GM12878 (cell line): ENCODE measurements at regions not wholly inside any gene's neighbourhood (a gene's known extent, or its start where the extent isn't known, plus 50 kb on each side); places are given as distances from the start of the nearest gene placed in this dataset.

Experiments
- ATAC-seq: fragments of 200-7000 bp; cut with Tn5 transposase; 3 replicates; pipeline ENCODE4 v1.9.1; 2020; ENCODE audit warnings: mild to moderate bottlenecking, moderate library complexity
- BruUV-seq: library from RNA; stranded (reverse); fragments of 400-500 nt; replicated peaks from 2 replicates; lab custom pipeline; 2021; lab: Mats Ljungman, UMichigan
- CTCF ChIA-PET: fragments of 300-600 bp; sonication (Branson Sonifier 250); formaldehyde crosslinking; extraction: SDS; loops from one replicate; lab custom pipeline; 2021; ENCODE audit warnings: inconsistent platforms; lab: Yijun Ruan, JAX
- POLR2A ChIA-PET: fragments of 350-600 bp; formaldehyde crosslinking; extraction: SDS; loops from one replicate; lab custom pipeline; 2021; ENCODE audit warnings: inconsistent platforms; lab: Charles Lee
- RAD21 ChIA-PET: fragments of 300-600 bp; sonication (Branson Sonifier 250); formaldehyde crosslinking; loops from one replicate; lab custom pipeline; 2023; ENCODE audit warnings: antibody characterized with exemption; ENCODE audit not compliant: unreplicated experiment; lab: Charles Lee
- SMC1A ChIA-PET: fragments of 300-600 bp; sonication (Branson Sonifier 250); formaldehyde crosslinking; loops from one replicate; lab custom pipeline; 2023; ENCODE audit not compliant: unreplicated experiment, uncharacterized antibody; lab: Charles Lee
- DNase-seq: peaks from one replicate; pipeline ENCODE4 v3.0.0-alpha.2; 2011; ENCODE audit warnings: low read depth, low spot score
- FAIRE-seq: peaks from 3 replicates; lab custom pipeline; 2011; peaks lifted over from hg19 to GRCh38; lab: Jason Lieb, UNC
- H2AFZ ChIP-seq: 2 replicates; pipeline ENCODE4 v1.6.0; 2011; ENCODE audit warnings: low read depth, low read length, control low read depth; ENCODE audit not compliant: control insufficient read depth
- H3K27ac ChIP-seq: 2 replicates; pipeline ENCODE4 v1.5.1; 2011; ENCODE audit warnings: control low read depth; ENCODE audit not compliant: control insufficient read depth, insufficient read depth
- H3K27me3 ChIP-seq, 2 experiments: replicated peaks in 1 of 2; 2 replicates each; pipeline versions ENCODE4 v1.6.0 to v1.6.1; 2011; ENCODE audit warnings: low read length in 1 of 2; ENCODE audit not compliant: control insufficient read depth in 2 of 2, insufficient read depth in 2 of 2
- H3K36me3 ChIP-seq, 2 experiments: 2 replicates each; pipeline ENCODE4 v1.5.1; 2011; ENCODE audit warnings: low read length in 1 of 2; ENCODE audit not compliant: control insufficient read depth in 2 of 2, insufficient read depth in 2 of 2
- H3K4me1 ChIP-seq: 2 replicates; pipeline ENCODE4 v1.6.1; 2011; ENCODE audit warnings: mild to moderate bottlenecking, low read length, moderate library complexity, mixed read lengths; ENCODE audit not compliant: control insufficient read depth, insufficient read depth
- H3K4me2 ChIP-seq: 2 replicates; pipeline ENCODE4 v1.6.0; 2011; ENCODE audit warnings: control low read depth; ENCODE audit not compliant: control insufficient read depth, insufficient read depth
- H3K4me3 ChIP-seq: fragments of 200-600 bp; sonication (generic); 2 replicates; pipeline ENCODE4 v1.5.1; 2016
- H3K79me2 ChIP-seq: 2 replicates; pipeline ENCODE4 v1.6.0; 2011; ENCODE audit warnings: low read length; ENCODE audit not compliant: control insufficient read depth, insufficient read depth
- H3K9ac ChIP-seq: 2 replicates; pipeline ENCODE4 v1.8.0; 2011; ENCODE audit warnings: low read length, control low read depth, mixed read lengths; ENCODE audit not compliant: control insufficient read depth, insufficient read depth
- H3K9me3 ChIP-seq: replicated peaks from 3 replicates; pipeline ENCODE4 v1.5.1; 2011; ENCODE audit warnings: mild to moderate bottlenecking, low read length; ENCODE audit not compliant: control insufficient read depth, insufficient read depth
- H4K20me1 ChIP-seq: 2 replicates; pipeline ENCODE4 v1.6.0; 2011; ENCODE audit not compliant: control insufficient read depth, insufficient read depth
- FOXM1 ChIP-seq: IDR thresholded peaks from 2 replicates; pipeline ENCODE4 v1.6.1; 2012; ENCODE audit warnings: low read depth, mild to moderate bottlenecking, inconsistent platforms, low read length, moderate library complexity
- HSF1 ChIP-seq: fragments of 150-350 bp; IDR thresholded peaks from 2 replicates; pipeline ENCODE4 v1.6.1; 2014; ENCODE audit warnings: mild to moderate bottlenecking, low read depth, low read length
- IRF5 ChIP-seq: fragments of 450-650 bp; IDR thresholded peaks from 2 replicates; pipeline ENCODE4 v1.6.1; 2017; ENCODE audit warnings: borderline replicate concordance
- KLF5 ChIP-seq: fragments of 450-650 bp; IDR thresholded peaks from 2 replicates; pipeline ENCODE4 v1.6.1; 2014; ENCODE audit warnings: mild to moderate bottlenecking; ENCODE audit not compliant: partially characterized antibody
- MYB ChIP-seq: fragments of 150-350 bp; IDR thresholded peaks from 2 replicates; pipeline ENCODE4 v1.6.1; 2014; ENCODE audit warnings: mild to moderate bottlenecking, low read depth, low read length, borderline replicate concordance
- PKNOX1 ChIP-seq: fragments of 450-650 bp; IDR thresholded peaks from 2 replicates; pipeline ENCODE4 v1.6.1; 2016; ENCODE audit warnings: mild to moderate bottlenecking
- SIN3A ChIP-seq: IDR thresholded peaks from 2 replicates; pipeline ENCODE4 v1.6.1; 2012; ENCODE audit warnings: low read depth, low read length, improper control_type of control experiment
- SREBF2 ChIP-seq: IDR thresholded peaks from 2 replicates; pipeline ENCODE4 v1.6.1; 2012; ENCODE audit warnings: mild to moderate bottlenecking, low read length
- YBX1 ChIP-seq: fragments of 450-650 bp; IDR thresholded peaks from 2 replicates; pipeline ENCODE4 v1.6.1; 2016; ENCODE audit warnings: antibody characterized with exemption
- YY1 ChIP-seq: IDR thresholded peaks from 2 replicates; pipeline ENCODE4 v1.6.1; 2011; ENCODE audit warnings: low read depth, mild to moderate bottlenecking, low read length
- ZNF687 ChIP-seq: fragments of 450-650 bp; IDR thresholded peaks from 2 replicates; pipeline ENCODE4 v1.6.1; 2017; ENCODE audit warnings: mild to moderate bottlenecking, moderate library complexity
- WGBS: methylation state at CpG from one replicate; pipeline ENCODE4 v1.1.6; 2016; ENCODE audit warnings: low lambda C conversion rate; ENCODE audit not compliant: insufficient replicate concordance, insufficient coverage; ENCODE audit errors: missing lambda C conversion rate; 5-methylcytosine and 5-hydroxymethylcytosine counted together
- in situ Hi-C: fragments of 300-500 bp; cut with MboI; formaldehyde crosslinking; loops from 9 replicates; pipeline ENCODE4 v1.14.3; 2018; ENCODE audit warnings: mixed read lengths
- intact Hi-C: fragments of 100-400 bp; cut with micrococcal nuclease; formaldehyde crosslinking; loops from one replicate; pipeline ENCODE4 v1.14.2; 2022; ENCODE audit not compliant: unreplicated experiment

GRCh38 chr9:129278391-129279237 is 100.6 kb upstream of the IER5L start:
- ATAC-seq (no peak), DNase-seq (no peak), FAIRE-seq (no peak)
- Histone ChIP-seq H4K20me1 (no peaks in the 10 kb centered on the region), H3K27ac (no peak overlapping the region), H3K4me3 (no peak overlapping the region), H3K9ac (no peak overlapping the region), H3K9me3 (no peaks in the 10 kb centered on the region), H3K36me3 (no peaks in the 10 kb centered on the region), H2AFZ (no peak overlapping the region), H3K4me1 (no peaks in the 10 kb centered on the region), H3K79me2 (no peaks in the 10 kb centered on the region), H3K4me2 (no peak overlapping the region), H3K27me3 (peaks cover 0 to 2% of the 10 kb centered on the region in 2 experiments; a peak in 1 of 4 replicates)
- intact Hi-C loops, result no loop called here
- CTCF ChIA-PET, result no interaction called here
- POLR2A ChIA-PET, result no interaction called here
- SMC1A ChIA-PET, result no interaction called here
- RAD21 ChIA-PET, result no interaction called here
- WGBS, result 32% methylated on average over 16 of the region's 16 CpGs
- in situ Hi-C loops, result no loop called here
- TF ChIP-seq HSF1, result no peak
- TF ChIP-seq FOXM1, result no peak
- no peak for TF ChIP-seq YBX1
- no peak for TF ChIP-seq IRF5
- TF ChIP-seq SIN3A, result no peak
- no peak for TF ChIP-seq SREBF2
- no peak for TF ChIP-seq YY1
- no peak for TF ChIP-seq ZNF687
- no peak for TF ChIP-seq MYB
- TF ChIP-seq KLF5, result no peak
- TF ChIP-seq PKNOX1, result no peak
- no TSS peak for BruUV-seq
